Left cardiac atrium (tissue), 4 donors: ENCODE measurements at regions not wholly inside any gene's neighbourhood (a gene's known extent, or its start where the extent isn't known, plus 50 kb on each side); places are given as distances from the start of the nearest gene placed in this dataset.

ENCODE experiments used
- ATAC-seq, 2 donors: fragments of 200-7000 bp; cut with Tn5 transposase; one replicate each; pipeline ENCODE4 v1.9.1; 2020; ENCODE audit warnings: mild to moderate bottlenecking in 2 of 2, moderate library complexity in 2 of 2
- DNase-seq: peaks from one replicate; pipeline ENCODE4 v3.0.0-alpha.2; 2020
- intact Hi-C, 2 donors: fragments of 100-400 bp; cut with DNase I; formaldehyde crosslinking; loops; one replicate each; pipeline versions ENCODE4 v1.14.1 to v1.15.1; 2022 to 2023
- donor health status: DM: no; HTN: yes; CAD: no.
- donor health status: DM: no; HTN: yes; CAD: no; lungs with severe emphysema.
- donor health status: DM: yes; HTN: yes; CAD: no.
- donor health status: Dilated cardiomyopathy.

DNA sequence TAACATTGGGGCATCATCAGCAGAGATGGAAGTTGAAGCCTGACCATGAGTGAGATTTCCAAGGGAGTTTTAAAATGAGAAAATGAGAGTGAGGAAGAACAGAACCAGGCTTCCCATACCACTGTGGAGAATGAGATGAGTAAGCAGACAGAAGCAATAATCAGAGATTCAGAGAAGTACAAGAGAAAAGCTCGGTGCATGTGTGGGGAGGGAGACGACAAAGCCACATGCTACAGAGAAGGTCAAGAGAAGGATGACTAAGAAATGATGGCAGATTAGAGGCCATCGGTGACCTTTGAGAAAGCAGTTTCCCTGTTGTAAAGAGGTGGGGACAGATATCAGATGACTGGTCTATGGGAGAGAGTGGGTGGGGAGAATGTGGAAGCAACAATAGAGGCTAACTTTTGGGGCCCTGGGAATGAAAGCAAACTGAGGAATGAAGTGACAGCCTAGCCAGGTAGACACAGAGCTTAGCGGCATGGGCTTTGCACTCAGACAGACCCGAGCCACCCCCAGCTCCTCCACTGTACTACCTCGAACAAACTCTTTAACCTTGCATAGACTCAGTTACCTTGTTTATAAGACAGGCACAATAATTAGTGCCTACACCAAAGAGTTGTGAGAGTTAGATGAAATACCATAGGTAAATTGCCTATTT, 207.7 kb downstream of the PIK3R1 start:
- ATAC-seq: no peak
- DNase-seq: no peak
- intact Hi-C loops: no loop called here

DNA sequence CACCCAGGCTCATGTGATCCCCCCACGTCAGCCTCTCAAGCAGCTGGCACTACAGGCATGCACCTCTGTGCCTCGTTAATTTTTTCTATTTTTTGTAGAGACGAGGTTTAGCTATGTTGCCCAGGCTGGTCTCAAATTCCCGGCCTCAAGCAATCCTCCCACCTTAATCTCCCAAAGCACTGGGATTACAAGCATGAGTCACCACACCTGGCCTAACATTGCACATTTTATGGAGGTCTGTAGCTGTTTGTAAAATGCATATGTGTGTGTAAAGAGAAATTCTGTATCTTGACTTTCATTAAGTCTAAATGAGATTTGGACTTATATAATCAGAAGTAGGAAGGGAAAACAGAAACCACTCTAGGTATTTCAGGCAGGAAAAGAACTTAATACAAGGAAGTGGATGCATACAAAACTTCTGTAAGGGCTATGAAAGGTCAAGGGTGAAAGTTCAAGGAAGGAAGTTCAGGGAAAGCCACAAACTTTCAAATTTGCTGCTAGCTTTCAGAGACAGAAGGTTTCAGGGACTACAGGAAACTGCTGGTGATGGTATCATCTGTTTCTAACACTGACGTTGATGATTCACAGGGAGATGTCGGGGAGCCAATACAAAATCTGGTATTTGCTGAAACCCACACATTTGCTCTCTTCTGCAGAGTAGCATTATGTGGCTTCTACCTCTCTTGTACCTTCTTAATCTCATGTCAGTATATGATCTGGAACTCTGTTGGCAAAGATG, 209.4 kb downstream of the PIK3R1 start:
- intact Hi-C loops: no loop called here
- DNase-seq (no peak), ATAC-seq (peak in 1 of 2 donors; percentile 13)

DNA sequence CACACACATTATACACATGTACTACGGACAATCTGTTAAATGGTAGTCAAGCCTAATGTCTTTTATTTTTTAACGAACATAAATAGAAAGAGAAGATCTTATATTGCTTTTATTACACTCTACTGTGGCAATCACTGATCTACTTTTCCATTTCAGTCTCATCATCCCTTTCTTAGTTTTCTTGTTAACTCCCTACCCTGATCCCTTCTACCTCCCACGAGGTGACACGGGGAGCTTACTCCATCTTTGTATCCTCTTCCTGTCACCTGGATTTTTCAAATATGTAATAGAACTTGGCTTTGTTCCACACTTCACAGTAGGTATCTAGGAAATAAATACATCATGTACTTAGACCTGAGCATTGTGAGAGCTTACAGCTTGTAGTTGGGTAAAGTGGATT, 211.0 kb downstream of the PIK3R1 start:
- intact Hi-C loops: no loop called here
- ATAC-seq (no peak), DNase-seq (no peak)

DNA sequence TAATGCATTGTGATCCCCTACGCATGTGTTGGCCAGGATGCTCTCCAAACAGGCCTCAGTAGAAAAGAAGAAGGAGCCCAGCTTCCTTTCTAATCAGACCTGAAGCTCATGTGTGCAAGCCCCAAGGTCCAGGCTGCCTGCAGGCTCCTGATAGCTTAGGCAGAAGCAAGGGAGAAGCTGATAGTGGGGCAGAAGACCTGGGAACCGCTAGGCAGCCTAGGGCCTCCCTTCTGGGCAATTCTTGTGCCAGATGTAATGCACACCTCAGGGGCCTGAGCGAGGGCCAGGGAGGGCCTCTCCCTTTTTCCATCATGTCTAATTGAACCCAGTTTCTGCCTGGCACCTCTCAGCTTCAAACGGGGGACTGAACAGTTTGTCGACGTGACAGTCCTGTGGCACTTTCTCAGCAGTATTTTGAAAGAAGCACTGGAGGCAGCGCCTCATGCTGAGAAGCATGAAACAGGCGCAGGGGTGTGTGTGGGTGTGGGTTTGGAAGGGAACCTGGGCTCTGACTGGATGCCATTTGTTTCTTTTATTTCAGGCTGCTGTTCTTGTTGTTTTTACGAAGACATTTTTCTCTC, 212.8 kb downstream of the PIK3R1 start:
- ATAC-seq: no peak
- intact Hi-C loops: no loop called here
- no peak for DNase-seq

DNA sequence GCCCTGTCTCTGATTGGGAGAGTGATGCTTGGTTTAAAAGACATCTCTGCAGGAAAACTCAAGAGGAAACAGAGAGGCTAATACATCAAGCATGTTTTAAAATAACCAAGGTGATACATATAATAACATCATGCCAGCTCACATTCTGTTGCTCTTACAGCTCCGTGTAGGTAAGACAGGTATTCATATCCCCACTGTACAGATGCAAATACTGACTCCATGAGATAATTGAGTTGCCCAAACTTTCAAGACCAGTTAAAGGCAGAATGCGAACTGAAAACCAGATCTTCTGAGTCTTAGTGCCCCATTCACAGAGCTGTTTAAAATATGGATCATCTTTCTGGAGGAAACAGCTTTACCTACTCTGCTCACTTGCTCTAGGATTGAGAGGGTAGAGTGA, 214.0 kb downstream of the PIK3R1 start:
- ATAC-seq (no peak), DNase-seq (no peak)
- intact Hi-C loops: no loop called here

DNA sequence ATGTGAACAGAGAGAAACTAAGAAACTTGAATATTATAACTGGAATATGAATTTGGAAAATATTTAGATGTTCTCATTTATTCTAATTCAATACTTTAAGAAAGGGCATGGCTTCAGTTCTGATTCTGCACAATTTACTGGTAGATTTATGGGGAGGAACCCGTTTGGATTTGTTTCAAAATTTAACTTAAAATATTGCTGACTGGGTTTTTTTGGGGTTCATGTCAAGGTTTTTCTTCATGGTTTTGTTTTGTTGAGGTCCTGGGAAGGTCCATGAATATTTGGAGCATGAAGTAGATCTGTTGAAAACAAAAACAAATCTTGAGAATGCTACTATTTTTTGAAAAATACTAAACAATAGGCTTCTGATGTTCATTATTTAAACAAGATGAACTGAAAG, 214.7 kb downstream of the PIK3R1 start:
- intact Hi-C loops: no loop called here
- DNase-seq: no peak
- no peak for ATAC-seq

DNA sequence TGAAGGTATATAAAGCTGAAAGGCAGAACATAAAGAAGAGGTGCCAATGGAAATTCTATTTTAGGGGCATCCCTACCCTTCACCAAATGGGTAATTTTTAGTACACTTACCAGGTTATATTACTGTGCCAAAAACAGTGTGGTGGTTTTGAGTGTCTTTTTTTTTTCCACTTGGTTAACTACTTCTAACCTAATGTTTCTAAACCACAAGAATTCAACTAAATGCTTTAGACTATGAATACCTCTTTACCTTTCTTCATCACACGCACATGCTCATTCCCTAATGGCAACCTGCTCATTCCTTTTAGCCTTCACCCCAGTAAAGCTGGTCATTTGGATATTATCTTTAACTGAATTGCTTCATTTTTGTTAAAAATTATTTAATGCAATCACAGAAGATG, 215.6 kb downstream of the PIK3R1 start:
- intact Hi-C loops: no loop called here
- ATAC-seq (no peak), DNase-seq (no peak)

DNA sequence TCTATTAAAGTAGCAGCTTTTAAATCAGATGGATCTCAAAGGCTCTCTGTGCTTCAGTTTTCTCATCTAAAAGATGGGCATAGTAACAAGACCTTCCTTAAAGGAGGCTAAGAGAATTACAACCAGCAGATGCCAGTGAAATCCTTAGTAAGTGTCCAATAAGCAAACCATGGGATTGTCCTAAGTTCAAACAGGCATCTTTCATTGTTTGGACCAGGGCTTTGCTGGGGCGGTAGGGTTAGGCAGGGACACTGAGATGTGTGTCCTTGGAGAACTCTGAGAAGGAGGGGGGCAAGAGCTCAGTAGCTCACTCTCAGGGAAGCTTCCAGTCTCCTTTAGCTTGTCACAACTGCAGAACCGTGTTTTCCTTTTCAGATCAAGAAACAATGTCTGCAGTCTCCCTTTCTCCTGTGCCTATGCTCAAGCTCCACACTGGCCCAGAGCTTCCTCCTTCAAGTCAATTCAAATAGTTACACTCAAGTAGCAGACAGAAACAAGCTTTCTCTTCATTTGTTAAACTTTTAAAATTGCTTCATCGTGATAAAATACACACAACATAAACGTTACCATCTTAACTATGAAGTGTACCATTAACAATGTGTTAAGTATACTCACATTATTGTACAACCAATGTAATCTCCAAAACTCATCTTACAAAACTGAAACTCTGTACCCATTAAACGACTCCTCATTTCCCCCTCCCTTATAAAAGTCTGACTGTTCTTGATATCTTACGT, 216.2 kb downstream of the PIK3R1 start:
- DNase-seq (no peak), ATAC-seq (no peak)
- intact Hi-C loops: no loop called here

DNA sequence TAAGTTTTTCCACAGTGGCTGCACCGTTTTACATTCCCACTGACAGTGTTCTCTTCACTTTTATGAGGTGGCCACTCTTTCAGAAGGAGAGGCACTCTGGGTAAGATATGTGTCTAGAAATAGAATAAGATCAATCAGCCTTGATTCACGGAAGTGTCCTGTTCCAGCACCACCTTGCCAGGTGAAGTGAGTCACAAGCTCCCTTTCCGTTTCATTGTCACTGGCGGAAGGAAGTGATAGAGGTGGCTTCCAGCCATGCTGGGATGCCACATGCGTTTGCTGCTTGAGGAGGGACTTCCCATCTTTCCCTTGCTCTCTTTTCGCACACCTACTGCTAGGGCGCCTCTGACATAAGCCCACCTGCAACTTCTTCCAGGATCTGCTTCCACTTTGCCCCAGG, 217.1 kb downstream of the PIK3R1 start:
- intact Hi-C loops: no loop called here
- ATAC-seq: no peak
- no peak for DNase-seq

DNA sequence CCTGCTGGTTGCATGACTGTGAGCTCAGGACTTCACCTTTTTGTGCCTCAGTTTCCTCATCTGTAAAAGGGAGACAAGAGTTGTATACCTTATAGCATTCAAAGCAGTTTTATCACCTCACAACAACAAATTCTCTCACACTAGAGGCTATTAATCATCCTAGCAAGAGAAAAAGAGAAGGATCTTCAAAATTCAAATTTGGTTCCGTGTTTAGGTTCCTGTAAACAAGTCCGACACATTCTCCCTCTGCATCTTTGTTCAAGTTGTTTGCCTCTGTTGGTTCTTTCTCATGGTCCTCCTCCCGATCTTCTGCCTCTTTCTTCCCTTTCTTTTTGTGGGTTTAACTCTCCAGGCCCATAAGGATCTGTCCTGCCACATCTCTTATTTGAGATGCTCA, 218.0 kb downstream of the PIK3R1 start:
- intact Hi-C loops: no loop called here
- DNase-seq (no peak), ATAC-seq (no peak)

DNA sequence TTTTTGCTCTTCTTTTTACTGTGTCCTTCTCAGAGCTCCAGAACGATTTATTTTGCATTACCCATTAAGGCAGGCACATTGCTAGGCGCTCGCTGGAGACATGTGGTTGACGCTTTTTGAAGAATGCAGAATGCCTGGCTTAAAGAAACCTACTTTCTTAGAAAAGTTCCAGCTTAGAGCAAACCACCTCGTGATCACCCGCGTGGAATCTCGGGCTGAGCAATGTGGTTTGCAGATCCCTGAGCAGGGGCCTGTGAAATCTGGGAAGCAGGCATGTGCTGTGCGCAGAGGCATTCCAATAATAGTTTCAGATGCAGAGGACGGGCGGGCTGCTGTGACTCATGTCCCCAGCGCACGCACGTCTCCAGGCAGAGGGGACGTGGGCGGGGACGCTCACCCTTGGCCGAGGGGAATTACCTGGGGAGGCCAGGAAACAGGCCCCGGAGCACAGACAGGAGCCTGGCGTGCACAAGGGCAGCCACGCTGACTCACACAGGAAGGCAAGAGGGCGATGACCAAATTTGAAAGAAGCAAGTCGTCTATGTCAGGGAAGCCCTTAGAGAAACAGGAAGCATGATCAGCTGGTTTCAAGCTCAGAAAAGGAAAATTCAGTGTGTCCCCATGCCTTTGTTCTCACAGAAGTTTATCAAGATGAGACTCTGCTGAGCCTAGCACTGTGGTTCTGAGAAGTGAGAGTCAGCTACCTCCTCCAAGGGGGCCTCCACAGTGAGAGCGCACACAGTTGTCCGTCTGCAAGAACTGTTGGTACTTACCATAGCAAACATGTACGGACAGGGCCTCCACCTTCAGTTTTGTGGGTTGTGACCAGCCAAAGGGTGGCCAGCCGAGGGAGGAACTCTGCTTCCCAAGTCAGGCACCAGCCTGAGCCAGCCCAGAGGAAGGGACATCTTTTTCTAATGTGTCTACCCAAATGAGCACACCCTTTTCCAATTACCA, 218.6 kb downstream of the PIK3R1 start:
- peak; percentile 90 to 98 for ATAC-seq
- intact Hi-C loops: no loop called here
- DNase-seq: peak; percentile 90

DNA sequence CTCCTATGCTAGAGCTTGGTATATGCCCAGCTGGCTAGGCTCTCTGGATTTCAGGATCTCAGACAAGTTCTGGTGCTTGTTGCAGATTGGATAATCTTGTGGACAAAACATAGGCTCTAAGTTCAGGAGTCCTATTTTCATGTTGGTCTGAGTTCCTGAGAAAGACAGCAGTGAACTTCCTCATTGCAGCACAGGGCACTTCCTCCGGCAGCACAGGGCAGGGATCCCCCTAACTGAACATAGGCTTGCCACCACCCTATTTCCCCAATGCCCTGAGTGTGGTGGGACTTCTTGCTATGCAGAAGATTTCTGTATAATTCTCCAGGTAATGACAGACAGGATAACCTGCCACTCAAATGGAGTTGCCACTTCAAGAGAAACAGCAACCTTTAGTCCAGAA, 220.1 kb downstream of the PIK3R1 start:
- intact Hi-C loops: no loop called here

DNA sequence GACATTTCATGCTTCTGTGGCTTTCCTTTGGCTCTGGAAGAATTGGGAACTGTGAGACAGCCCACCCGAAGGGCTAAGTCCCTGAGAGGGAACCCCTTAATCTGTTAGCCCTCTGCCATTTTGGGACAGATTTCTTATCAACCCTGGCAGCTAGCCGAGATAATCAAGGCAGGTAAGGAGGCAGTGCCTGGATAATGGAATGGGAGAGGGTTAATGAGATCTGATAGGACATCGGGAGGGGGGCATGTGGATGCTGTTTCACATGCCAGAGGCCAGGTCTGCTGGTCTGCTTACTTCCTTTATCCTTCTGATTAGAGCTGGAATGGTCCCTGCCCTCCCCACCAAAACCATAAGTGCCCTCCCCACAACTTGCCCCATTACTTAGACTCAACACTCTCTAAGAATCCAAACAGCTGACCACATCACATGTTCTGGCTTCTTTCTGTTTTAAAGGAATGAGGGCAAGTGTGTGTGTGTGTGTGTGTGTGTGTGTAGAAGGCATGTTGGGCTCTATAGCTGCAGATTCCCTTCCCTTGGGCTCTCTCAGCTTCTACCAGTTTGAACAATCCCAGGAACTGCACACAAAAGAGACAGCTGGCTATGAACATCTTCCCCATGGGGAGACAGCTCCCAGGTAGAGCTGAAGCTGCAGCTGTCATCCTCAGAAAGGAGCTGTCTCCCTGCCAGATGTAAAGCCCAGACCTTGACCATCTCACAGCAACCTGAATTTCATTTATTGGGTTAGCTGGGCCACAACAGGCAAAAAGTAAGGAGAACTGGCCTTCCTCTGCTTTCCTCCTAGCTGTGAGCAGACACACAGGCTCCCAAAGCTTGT, 221.3 kb downstream of the PIK3R1 start:
- intact Hi-C loops: no loop called here
- DNase-seq: no peak
- no peak for ATAC-seq

More for the DNA sequence above, 220.1 kb downstream of the PIK3R1 start:
- ATAC-seq: no peak
- DNase-seq: no peak

DNA sequence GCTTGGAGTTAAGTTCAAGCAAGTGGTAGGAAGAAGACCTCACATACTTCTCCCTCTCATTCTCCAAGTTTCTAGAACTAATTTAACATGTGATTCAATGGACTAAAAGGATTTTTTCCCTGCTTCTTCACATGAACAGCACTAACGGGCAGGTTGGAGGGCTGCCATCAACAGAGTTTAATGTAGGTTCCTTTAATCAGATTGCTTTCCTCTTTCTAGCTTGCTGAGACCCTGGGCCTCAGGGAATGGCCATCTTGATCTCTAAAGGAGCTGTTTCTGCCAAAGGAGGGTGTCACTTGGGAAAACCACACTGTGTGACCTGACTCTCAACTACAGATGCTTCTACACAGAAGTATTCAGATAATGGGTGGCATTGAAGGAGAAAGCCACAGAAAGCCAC, 223.3 kb downstream of the PIK3R1 start:
- ATAC-seq: no peak
- intact Hi-C loops: no loop called here
- no peak for DNase-seq

DNA sequence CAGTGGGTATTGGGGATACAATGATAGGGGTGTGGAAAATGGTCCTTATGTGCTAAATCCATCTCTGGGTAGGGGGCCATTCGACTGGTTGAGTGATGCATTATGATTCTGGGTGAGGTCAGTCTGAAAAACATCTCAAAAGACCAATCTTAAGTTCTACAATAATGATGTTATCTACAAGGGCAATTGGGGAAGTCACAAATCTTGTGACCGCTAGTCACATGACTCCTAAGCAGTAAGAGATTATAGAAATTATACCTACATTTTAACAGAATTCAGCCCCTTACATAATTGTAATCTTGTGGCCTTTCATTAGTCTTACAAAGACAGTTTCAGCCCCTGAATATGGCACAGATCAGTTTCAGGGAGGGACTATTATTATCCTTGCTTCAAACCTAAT, 224.7 kb downstream of the PIK3R1 start:
- DNase-seq (no peak), ATAC-seq (no peak)
- intact Hi-C loops: no loop called here

DNA sequence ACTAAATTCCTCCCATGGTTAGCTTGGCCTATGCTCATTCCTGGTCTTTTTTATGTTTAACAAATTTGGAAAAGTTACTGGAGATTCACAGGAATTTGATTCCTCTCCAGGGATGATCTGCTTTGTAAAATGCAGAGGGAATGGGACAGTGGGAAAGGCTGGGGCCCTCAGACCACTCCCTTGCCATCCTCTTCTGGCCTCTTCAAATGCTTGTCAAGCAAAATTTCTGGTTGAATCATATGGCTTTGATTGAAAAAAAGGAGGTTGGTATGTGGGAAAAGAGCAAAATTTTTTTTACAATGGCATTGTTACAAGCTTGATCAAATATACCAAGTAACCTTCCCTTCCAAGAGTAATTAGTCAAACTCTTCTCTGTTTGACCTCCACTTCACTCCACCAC, 225.1 kb downstream of the PIK3R1 start:
- DNase-seq (no peak), ATAC-seq (no peak)
- intact Hi-C loops: no loop called here

DNA sequence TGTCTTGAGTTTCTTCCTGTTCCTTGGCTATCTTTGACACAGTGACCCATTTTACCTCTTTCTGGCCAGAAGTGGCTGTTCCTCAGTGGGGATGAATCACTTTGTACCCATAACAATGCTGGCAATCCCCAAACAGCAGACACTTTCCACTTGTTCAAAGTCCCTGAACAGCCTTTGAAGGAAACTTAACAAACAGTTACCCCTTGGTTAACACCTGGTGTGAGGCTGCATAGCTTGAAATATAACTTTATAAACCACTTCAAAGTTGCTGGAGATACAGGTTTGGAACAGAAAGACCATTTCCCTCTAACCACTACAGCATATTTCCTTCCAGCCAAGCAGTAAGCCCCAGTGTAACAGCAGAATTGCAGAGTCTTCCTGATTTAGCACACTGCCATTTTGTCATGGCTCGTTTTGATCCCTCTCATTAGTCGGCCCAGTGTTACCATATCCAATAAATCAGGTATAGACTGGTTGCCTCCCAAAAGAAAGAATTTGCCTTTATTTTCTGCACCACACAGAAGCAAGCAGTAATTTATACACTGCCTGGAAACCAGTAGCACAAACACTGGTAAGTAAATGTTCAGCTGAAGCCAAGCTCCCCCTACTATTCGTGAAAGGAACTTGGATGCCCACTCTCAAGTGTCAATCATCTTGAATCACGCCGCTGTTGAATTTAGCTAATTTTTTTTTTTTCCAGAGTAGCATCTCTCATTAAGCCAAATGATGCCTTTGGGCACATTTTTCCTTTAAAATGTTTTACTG, 225.9 kb downstream of the PIK3R1 start:
- DNase-seq (no peak), ATAC-seq (no peak)
- intact Hi-C loops: no loop called here

DNA sequence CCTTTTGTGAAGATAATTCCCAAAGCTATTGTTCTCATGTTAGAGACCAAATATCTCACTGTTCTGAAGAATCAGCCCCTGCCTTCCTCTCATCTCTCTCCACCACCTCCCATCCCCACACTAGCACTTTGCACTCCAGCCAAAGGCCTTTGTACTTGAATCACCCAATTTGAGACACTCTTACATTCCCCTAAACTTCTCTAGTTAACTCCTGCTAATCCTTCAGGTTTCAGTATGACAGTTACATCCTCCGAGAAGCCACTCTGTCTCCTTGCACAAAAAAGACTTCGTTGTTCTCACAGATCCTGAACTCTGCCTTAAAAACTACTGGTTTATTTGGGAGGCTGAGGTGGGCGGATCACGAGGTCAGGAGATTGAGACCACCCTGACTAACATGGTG, 227.5 kb downstream of the PIK3R1 start:
- intact Hi-C loops: no loop called here
- ATAC-seq (no peak), DNase-seq (no peak)
